ENCODE measurements at regions not wholly inside any gene's neighbourhood (a gene's known extent, or its start where the extent isn't known, plus 50 kb on each side); places are given as distances from the start of the nearest gene placed in this dataset.

- in situ Hi-C loops (cut with MboI; ENCODE audit: low sequenced_read_pairs, unreplicated experiment): no loop called here
- TF ChIP-seq CTCF (IDR thresholded peaks at IDR 0.05; ENCODE audit: borderline replicate concordance, control extremely low read depth, extremely low read depth, insufficient read depth, missing control alignments): no peak
- DNase-seq (ENCODE audit: low spot score): no peak
These were observed 820.3 kb downstream of the ADGRL2 start for GRCh38 chr1:82621076-82621475.

GRCh38 chr1:82614090-82614489, 813.4 kb downstream of the ADGRL2 start:
- TF ChIP-seq CTCF (IDR thresholded peaks at IDR 0.05; ENCODE audit: borderline replicate concordance, control extremely low read depth, extremely low read depth, insufficient read depth, missing control alignments): no peak
- in situ Hi-C loops (cut with MboI; ENCODE audit: low sequenced_read_pairs, unreplicated experiment): no loop called here
- no peak for DNase-seq (ENCODE audit: low spot score)

- DNase-seq (ENCODE audit: low spot score): no peak
- no peak for TF ChIP-seq CTCF (IDR thresholded peaks at IDR 0.05; ENCODE audit: borderline replicate concordance, control extremely low read depth, extremely low read depth, insufficient read depth, missing control alignments)
- in situ Hi-C loops (cut with MboI; ENCODE audit: low sequenced_read_pairs, unreplicated experiment): no loop called here
These were observed 812.3 kb downstream of the ADGRL2 start for GRCh38 chr1:82612986-82613385.

GRCh38 chr1:82606546-82606945, 805.8 kb downstream of the ADGRL2 start:
- no peak for DNase-seq (ENCODE audit: low spot score)
- no peak for TF ChIP-seq CTCF (IDR thresholded peaks at IDR 0.05; ENCODE audit: borderline replicate concordance, control extremely low read depth, extremely low read depth, insufficient read depth, missing control alignments)
- in situ Hi-C loops (cut with MboI; ENCODE audit: low sequenced_read_pairs, unreplicated experiment): no loop called here

GRCh38 chr1:82604524-82604923, 803.8 kb downstream of the ADGRL2 start:
- in situ Hi-C loops (cut with MboI; ENCODE audit: low sequenced_read_pairs, unreplicated experiment): no loop called here
- DNase-seq (ENCODE audit: low spot score): no peak
- no peak for TF ChIP-seq CTCF (IDR thresholded peaks at IDR 0.05; ENCODE audit: borderline replicate concordance, control extremely low read depth, extremely low read depth, insufficient read depth, missing control alignments)

- in situ Hi-C loops (cut with MboI; ENCODE audit: low sequenced_read_pairs, unreplicated experiment): no loop called here
- DNase-seq (ENCODE audit: low spot score): no peak
- TF ChIP-seq CTCF (IDR thresholded peaks at IDR 0.05; ENCODE audit: borderline replicate concordance, control extremely low read depth, extremely low read depth, insufficient read depth, missing control alignments): no peak
These were observed 799.6 kb downstream of the ADGRL2 start for GRCh38 chr1:82600314-82600713.

- DNase-seq (ENCODE audit: low spot score): no peak
- in situ Hi-C loops (cut with MboI; ENCODE audit: low sequenced_read_pairs, unreplicated experiment): no loop called here
- TF ChIP-seq CTCF (IDR thresholded peaks at IDR 0.05; ENCODE audit: borderline replicate concordance, control extremely low read depth, extremely low read depth, insufficient read depth, missing control alignments): no peak
These were observed 798.1 kb downstream of the ADGRL2 start for GRCh38 chr1:82598812-82599211.
